HCEC 1CT (cell line): ENCODE measurements at regions not wholly inside any gene's neighbourhood (a gene's known extent, or its start where the extent isn't known, plus 50 kb on each side); places are given as distances from the start of the nearest gene placed in this dataset.

Experiments
- DNase-seq: peaks from one replicate; pipeline ENCODE4 v3.0.0-alpha.2; 2017

GRCh38 chr2:38170733-38171132 lies 94.8 kb upstream of the CYP1B1 start:
- DNase-seq: no peak

GRCh38 chr2:38170067-38170466 lies 94.1 kb upstream of the CYP1B1 start:
- DNase-seq: peak; percentile 90

- peak; percentile 82 for DNase-seq
Measured at GRCh38 chr2:38168710-38169480, 92.9 kb upstream of the CYP1B1 start.

- no peak for DNase-seq
Measured at GRCh38 chr2:38167968-38168350, 92.0 kb upstream of the CYP1B1 start.

GRCh38 chr2:38165698-38166097 lies 89.7 kb upstream of the CYP1B1 start:
- DNase-seq: no peak

- peak; percentile 22 for DNase-seq
Measured at GRCh38 chr2:38164881-38165280, 88.9 kb upstream of the CYP1B1 start.

- DNase-seq: no peak
Measured at GRCh38 chr2:38163579-38163978, 87.6 kb upstream of the CYP1B1 start.

GRCh38 chr2:38163006-38163405 lies 87.1 kb upstream of the CYP1B1 start:
- DNase-seq: no peak

- DNase-seq: no peak
Measured at GRCh38 chr2:38160516-38160915, 84.6 kb upstream of the CYP1B1 start.

- DNase-seq: no peak
Measured at GRCh38 chr2:38159597-38159996, 83.6 kb upstream of the CYP1B1 start.

GRCh38 chr2:38159191-38159590 lies 83.2 kb upstream of the CYP1B1 start:
- DNase-seq: no peak

GRCh38 chr2:38158378-38159118 lies 82.6 kb upstream of the CYP1B1 start:
- DNase-seq: no peak

GRCh38 chr2:38156436-38156835 lies 80.5 kb upstream of the CYP1B1 start:
- no peak for DNase-seq

GRCh38 chr2:38155015-38155414 lies 79.1 kb upstream of the CYP1B1 start:
- no peak for DNase-seq

- DNase-seq: no peak
Measured at GRCh38 chr2:38154395-38154794, 78.4 kb upstream of the CYP1B1 start.

GRCh38 chr2:38153476-38154135 lies 77.7 kb upstream of the CYP1B1 start:
- no peak for DNase-seq

- DNase-seq: no peak
Measured at GRCh38 chr2:38152913-38153312, 77.0 kb upstream of the CYP1B1 start.

- no peak for DNase-seq
Measured at GRCh38 chr2:38152035-38152434, 76.1 kb upstream of the CYP1B1 start.

- DNase-seq: no peak
Measured at GRCh38 chr2:38149531-38149930, 73.6 kb upstream of the CYP1B1 start.

GRCh38 chr2:38148501-38148900 lies 72.5 kb upstream of the CYP1B1 start:
- peak; percentile 89 for DNase-seq

- peak; percentile 64 for DNase-seq
Measured at GRCh38 chr2:38147333-38148121, 71.6 kb upstream of the CYP1B1 start.

GRCh38 chr2:38146907-38147307 lies 71.0 kb upstream of the CYP1B1 start:
- peak; percentile 99 for DNase-seq

- peak; percentile 97 for DNase-seq
Measured at GRCh38 chr2:38146275-38146906, 70.4 kb upstream of the CYP1B1 start.
